ENCODE measurements at regions not wholly inside any gene's neighbourhood (a gene's known extent, or its start where the extent isn't known, plus 50 kb on each side); places are given as distances from the start of the nearest gene placed in this dataset.

DNA sequence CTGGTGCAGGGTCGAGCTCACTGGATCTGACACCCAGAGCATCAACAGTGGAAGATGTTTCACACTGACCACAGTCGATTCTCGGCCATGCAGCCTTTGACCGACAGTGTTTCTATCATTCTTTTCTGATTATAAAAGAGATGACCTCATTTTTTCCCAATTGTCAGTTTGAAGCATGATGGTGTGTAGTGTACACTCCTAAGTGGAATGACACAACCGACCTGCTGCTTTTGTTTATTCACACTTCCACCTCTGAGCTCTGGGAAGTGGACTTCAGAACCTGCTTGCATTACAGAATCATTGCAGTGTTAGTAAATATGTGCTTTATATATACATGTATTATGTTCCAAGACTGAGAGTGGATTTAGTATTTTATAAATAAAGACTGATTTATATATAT lies 128.6 kb downstream of the IRX2 start:
- Histone ChIP-seq H3K4me3 (ENCODE audit: low read depth in 1 of 2, low read length in 2 of 2) (no peak overlapping the region), H3K27me3 (ENCODE audit: insufficient read depth, low read length, poor library complexity) (no peaks in the 10 kb centered on the region), H3K9ac (ENCODE audit: low read depth, low read length) (no peak overlapping the region), H2AFZ (ENCODE audit: low read depth, low read length) (no peak overlapping the region), H3K27ac (ENCODE audit: low read length) (no peak overlapping the region), H3K79me2 (ENCODE audit: insufficient read depth, low read length) (no peaks in the 10 kb centered on the region), H3K4me1 (ENCODE audit: insufficient read depth, low read length) (no peaks in the 10 kb centered on the region), H3K9me3 (ENCODE audit: insufficient read depth, low read length, severe bottlenecking) (no peaks in the 10 kb centered on the region), H4K20me1 (ENCODE audit: insufficient read depth, low read length) (no peaks in the 10 kb centered on the region), H3K36me3 (ENCODE audit: insufficient read depth, low read length) (no peaks in the 10 kb centered on the region), H3K4me2 (ENCODE audit: insufficient read depth, low read length) (no peak overlapping the region)
- TF ChIP-seq, protein P1, sequence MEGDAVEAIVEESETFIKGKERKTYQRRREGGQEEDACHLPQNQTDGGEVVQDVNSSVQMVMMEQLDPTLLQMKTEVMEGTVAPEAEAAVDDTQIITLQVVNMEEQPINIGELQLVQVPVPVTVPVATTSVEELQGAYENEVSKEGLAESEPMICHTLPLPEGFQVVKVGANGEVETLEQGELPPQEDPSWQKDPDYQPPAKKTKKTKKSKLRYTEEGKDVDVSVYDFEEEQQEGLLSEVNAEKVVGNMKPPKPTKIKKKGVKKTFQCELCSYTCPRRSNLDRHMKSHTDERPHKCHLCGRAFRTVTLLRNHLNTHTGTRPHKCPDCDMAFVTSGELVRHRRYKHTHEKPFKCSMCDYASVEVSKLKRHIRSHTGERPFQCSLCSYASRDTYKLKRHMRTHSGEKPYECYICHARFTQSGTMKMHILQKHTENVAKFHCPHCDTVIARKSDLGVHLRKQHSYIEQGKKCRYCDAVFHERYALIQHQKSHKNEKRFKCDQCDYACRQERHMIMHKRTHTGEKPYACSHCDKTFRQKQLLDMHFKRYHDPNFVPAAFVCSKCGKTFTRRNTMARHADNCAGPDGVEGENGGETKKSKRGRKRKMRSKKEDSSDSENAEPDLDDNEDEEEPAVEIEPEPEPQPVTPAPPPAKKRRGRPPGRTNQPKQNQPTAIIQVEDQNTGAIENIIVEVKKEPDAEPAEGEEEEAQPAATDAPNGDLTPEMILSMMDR (IDR thresholded peaks at IDR 0.05; ENCODE audit: borderline replicate concordance, extremely low read depth, low read length, poor library complexity, severe bottlenecking) = no peak
- TF ChIP-seq EZH2 (IDR thresholded peaks at IDR 0.05; ENCODE audit: borderline replicate concordance, low read depth, low read length, severe bottlenecking) = no peak
- no peak for DNase-seq
- no peak for ATAC-seq (ENCODE audit: insufficient read depth, low read depth)

DNA sequence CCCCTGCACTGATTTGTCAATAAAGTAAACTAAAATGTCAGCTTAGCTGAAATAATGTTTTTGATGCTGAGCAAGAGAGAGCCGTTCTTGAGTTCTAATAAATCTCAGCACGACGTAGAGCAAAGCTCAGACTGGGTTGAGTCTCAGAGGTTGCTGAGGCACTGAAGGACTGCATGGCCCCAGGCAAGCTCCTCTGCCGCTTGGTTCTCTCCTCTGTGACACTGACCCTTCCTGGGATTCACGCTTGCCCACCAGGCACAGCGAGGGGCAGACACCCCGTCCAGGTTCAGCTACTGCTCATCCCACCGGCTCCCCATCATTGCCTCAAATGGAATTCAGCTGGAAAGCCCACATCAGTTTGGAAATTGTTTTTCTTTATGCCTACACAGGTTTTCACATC lies 129.8 kb downstream of the IRX2 start:
- Histone ChIP-seq H3K4me2 (ENCODE audit: insufficient read depth, low read length) (no peak overlapping the region), H3K36me3 (ENCODE audit: insufficient read depth, low read length) (no peaks in the 10 kb centered on the region), H3K9ac (ENCODE audit: low read depth, low read length) (no peak overlapping the region), H2AFZ (ENCODE audit: low read depth, low read length) (no peak overlapping the region), H3K4me1 (ENCODE audit: insufficient read depth, low read length) (no peaks in the 10 kb centered on the region), H3K4me3 (ENCODE audit: low read depth in 1 of 2, low read length in 2 of 2) (no peak overlapping the region), H3K27me3 (ENCODE audit: insufficient read depth, low read length, poor library complexity) (no peaks in the 10 kb centered on the region), H3K27ac (ENCODE audit: low read length) (no peak overlapping the region), H3K79me2 (ENCODE audit: insufficient read depth, low read length) (no peaks in the 10 kb centered on the region), H3K9me3 (ENCODE audit: insufficient read depth, low read length, severe bottlenecking) (no peaks in the 10 kb centered on the region), H4K20me1 (ENCODE audit: insufficient read depth, low read length) (no peaks in the 10 kb centered on the region)
- ATAC-seq (ENCODE audit: insufficient read depth, low read depth) (no peak), DNase-seq (no peak)
- TF ChIP-seq EZH2 (IDR thresholded peaks at IDR 0.05; ENCODE audit: borderline replicate concordance, low read depth, low read length, severe bottlenecking) = no peak
- TF ChIP-seq, protein P1 (IDR thresholded peaks at IDR 0.05; ENCODE audit: borderline replicate concordance, extremely low read depth, low read length, poor library complexity, severe bottlenecking) = no peak

DNA sequence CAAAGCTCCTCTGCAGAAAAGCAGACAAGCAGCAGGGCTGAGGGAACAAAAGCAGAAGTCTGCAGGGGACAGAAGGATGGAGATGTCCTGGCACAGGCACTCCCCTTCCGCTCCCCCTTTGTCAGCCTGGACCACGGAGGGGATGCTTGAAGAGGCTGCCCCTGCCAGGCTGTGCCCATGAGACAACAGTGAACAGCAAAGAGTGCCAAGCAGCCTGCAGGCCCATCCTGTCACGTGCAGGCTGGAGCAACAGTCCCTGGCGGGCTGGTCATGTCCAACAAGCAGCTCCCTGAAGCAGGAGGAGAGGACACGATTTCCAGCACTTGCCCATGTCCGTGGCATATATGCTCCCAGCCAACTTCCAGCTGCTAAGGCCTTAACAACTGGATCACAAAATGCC lies 132.3 kb downstream of the IRX2 start:
- Histone ChIP-seq H4K20me1 (ENCODE audit: insufficient read depth, low read length) (no peaks in the 10 kb centered on the region), H3K9me3 (ENCODE audit: insufficient read depth, low read length, severe bottlenecking) (no peaks in the 10 kb centered on the region), H3K4me2 (ENCODE audit: insufficient read depth, low read length) (no peak overlapping the region), H2AFZ (ENCODE audit: low read depth, low read length) (no peak overlapping the region), H3K4me1 (ENCODE audit: insufficient read depth, low read length) (no peaks in the 10 kb centered on the region), H3K27ac (ENCODE audit: low read length) (no peak overlapping the region), H3K36me3 (ENCODE audit: insufficient read depth, low read length) (no peaks in the 10 kb centered on the region), H3K9ac (ENCODE audit: low read depth, low read length) (no peak overlapping the region), H3K79me2 (ENCODE audit: insufficient read depth, low read length) (no peaks in the 10 kb centered on the region), H3K4me3 (ENCODE audit: low read depth in 1 of 2, low read length in 2 of 2) (no peak overlapping the region), H3K27me3 (ENCODE audit: insufficient read depth, low read length, poor library complexity) (no peaks in the 10 kb centered on the region)
- TF ChIP-seq, protein P1 (IDR thresholded peaks at IDR 0.05; ENCODE audit: borderline replicate concordance, extremely low read depth, low read length, poor library complexity, severe bottlenecking) = no peak
- TF ChIP-seq EZH2 (IDR thresholded peaks at IDR 0.05; ENCODE audit: borderline replicate concordance, low read depth, low read length, severe bottlenecking) = no peak
- DNase-seq (no peak), ATAC-seq (ENCODE audit: insufficient read depth, low read depth) (no peak)

GRCh38 chr5:2617461-2617860 lies 134.0 kb downstream of the IRX2 start:
- H3K27me3 ChIP-seq (ENCODE audit: insufficient read depth, low read length, poor library complexity) = no peaks in the 10 kb centered on the region
- H3K4me1 ChIP-seq (ENCODE audit: insufficient read depth, low read length) = no peaks in the 10 kb centered on the region
- no peaks in the 10 kb centered on the region for H3K36me3 ChIP-seq (ENCODE audit: insufficient read depth, low read length)
- no peak for DNase-seq
- no peak overlapping the region for H2AFZ ChIP-seq (ENCODE audit: low read depth, low read length)
- no peaks in the 10 kb centered on the region for H3K9me3 ChIP-seq (ENCODE audit: insufficient read depth, low read length, severe bottlenecking)
- no peak overlapping the region for H3K27ac ChIP-seq (ENCODE audit: low read length)
- no peak overlapping the region for H3K4me2 ChIP-seq (ENCODE audit: insufficient read depth, low read length)
- no peak for ATAC-seq (ENCODE audit: insufficient read depth, low read depth)
- TF ChIP-seq EZH2 (IDR thresholded peaks at IDR 0.05; ENCODE audit: borderline replicate concordance, low read depth, low read length, severe bottlenecking) = no peak
- TF ChIP-seq, protein P1 (IDR thresholded peaks at IDR 0.05; ENCODE audit: borderline replicate concordance, extremely low read depth, low read length, poor library complexity, severe bottlenecking) = no peak
- H4K20me1 ChIP-seq (ENCODE audit: insufficient read depth, low read length) = no peaks in the 10 kb centered on the region
- H3K79me2 ChIP-seq (ENCODE audit: insufficient read depth, low read length) = no peaks in the 10 kb centered on the region
- H3K9ac ChIP-seq (ENCODE audit: low read depth, low read length) = no peak overlapping the region
- H3K4me3 ChIP-seq (ENCODE audit: low read depth in 1 of 2, low read length in 2 of 2) = no peak overlapping the region

All from DND-41 (cell line).